NCI-H146 treated with DMSO at 0.1 percent for 48 hours (cell line): ENCODE measurements at regions not wholly inside any gene's neighbourhood (a gene's known extent, or its start where the extent isn't known, plus 50 kb on each side); places are given as distances from the start of the nearest gene placed in this dataset.
"Not testable (repeated sequence)": the region's sequence is repeated elsewhere in the genome, so short reads cannot be mapped to it uniquely, and the experiment has no call there.

Source experiments
- DNase-seq: peaks from one replicate; lab custom pipeline; 2025; ENCODE audit not compliant: unreplicated experiment; lab: John Stamatoyannopoulos, UW

- DNase-seq: no peak
Measured at GRCh38 chr21:25489673-25490072, 117.6 kb downstream of the MRPL39 start.

- no peak for DNase-seq
Measured at GRCh38 chr21:25487046-25487594, 120.2 kb downstream of the MRPL39 start.

GRCh38 chr21:25485914-25486313 lies 121.4 kb downstream of the MRPL39 start:
- no peak for DNase-seq

GRCh38 chr21:25467896-25468295 lies 139.4 kb downstream of the MRPL39 start:
- no peak for DNase-seq

GRCh38 chr21:25467071-25467470 lies 140.2 kb downstream of the MRPL39 start:
- not testable (repeated sequence) for DNase-seq

- no peak for DNase-seq
Measured at GRCh38 chr21:25466470-25466869, 140.8 kb downstream of the MRPL39 start.

GRCh38 chr21:25465263-25465662 lies 142.0 kb downstream of the MRPL39 start:
- DNase-seq: no peak

- no peak for DNase-seq
Measured at GRCh38 chr21:25464275-25464674, 143.0 kb downstream of the MRPL39 start.

- no peak for DNase-seq
Measured at GRCh38 chr21:25462517-25462971, 144.7 kb downstream of the MRPL39 start.

- DNase-seq: no peak
Measured at GRCh38 chr21:25461725-25462124, 145.6 kb downstream of the MRPL39 start.

GRCh38 chr21:25459993-25460392 lies 147.3 kb downstream of the MRPL39 start:
- DNase-seq: no peak

- no peak for DNase-seq
Measured at GRCh38 chr21:25459365-25459764, 147.9 kb downstream of the MRPL39 start.

GRCh38 chr21:25458484-25458883 lies 148.8 kb downstream of the MRPL39 start:
- DNase-seq: no peak

- DNase-seq: no peak
Measured at GRCh38 chr21:25457946-25458345, 149.3 kb downstream of the MRPL39 start.

- DNase-seq: no peak
Measured at GRCh38 chr21:25457411-25457810, 149.9 kb downstream of the MRPL39 start.

GRCh38 chr21:25456672-25457071 lies 150.6 kb downstream of the MRPL39 start:
- DNase-seq: no peak

- no peak for DNase-seq
Measured at GRCh38 chr21:25453524-25453923, 153.8 kb downstream of the MRPL39 start.

- no peak for DNase-seq
Measured at GRCh38 chr21:25449950-25450349, 157.3 kb downstream of the MRPL39 start.

GRCh38 chr21:25441835-25442234 lies 165.4 kb downstream of the MRPL39 start:
- DNase-seq: no peak

GRCh38 chr21:25437465-25437864 lies 169.8 kb downstream of the MRPL39 start:
- not testable (repeated sequence) for DNase-seq

GRCh38 chr21:25428537-25428936 lies 178.7 kb downstream of the MRPL39 start:
- DNase-seq: no peak

GRCh38 chr21:25427828-25428227 lies 179.5 kb downstream of the MRPL39 start:
- no peak for DNase-seq

GRCh38 chr21:25426580-25426979 lies 180.7 kb downstream of the MRPL39 start:
- DNase-seq: no peak
